GM10248 (cell line): ENCODE measurements at regions not wholly inside any gene's neighbourhood (a gene's known extent, or its start where the extent isn't known, plus 50 kb on each side); places are given as distances from the start of the nearest gene placed in this dataset.

Experiments
- CTCF ChIA-PET: fragments of 300-600 bp; sonication (Branson Sonifier 250); formaldehyde crosslinking; extraction: SDS; loops from one replicate; lab custom pipeline; 2021; ENCODE audit warnings: antibody characterized with exemption; lab: Yijun Ruan, JAX
- POLR2A ChIA-PET: fragments of 350-650 bp; sonication (Branson Sonifier 250); formaldehyde crosslinking; extraction: SDS; loops from one replicate; lab custom pipeline; 2020; ENCODE audit warnings: antibody characterized with exemption; lab: Yijun Ruan, JAX
- DNase-seq: peaks from one replicate; pipeline ENCODE4 v3.0.0; 2012; ENCODE audit errors: extremely low spot score
- TF ChIP-seq, protein P1 (sequence below): IDR thresholded peaks from 2 replicates; pipeline ENCODE4 v1.5.1; 2012; ENCODE audit warnings: mild to moderate bottlenecking, low read depth; ENCODE audit errors: extremely low read depth, missing control alignments, control extremely low read depth

DNA sequence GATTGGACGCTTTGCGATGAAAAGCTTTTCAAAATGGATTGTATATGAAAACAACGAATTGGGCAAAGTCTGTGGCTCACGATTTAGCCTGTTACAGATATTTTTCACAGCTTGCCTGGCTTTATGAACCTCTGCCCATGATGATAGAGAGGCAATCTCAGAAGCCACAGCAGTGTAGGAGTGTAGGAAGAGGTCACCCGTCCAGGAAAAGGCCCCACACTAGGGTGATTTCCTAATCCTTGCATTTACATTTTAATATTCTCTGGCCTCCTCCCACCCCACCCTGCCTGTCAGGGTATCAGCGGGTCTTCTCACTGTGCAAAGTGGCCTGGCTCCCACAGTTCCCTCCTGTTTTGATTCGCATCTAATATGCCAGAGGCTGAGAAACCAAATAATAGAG lies 81.8 kb upstream of the FOXN3 start:
- DNase-seq: no peak
- CTCF ChIA-PET: interaction anchor here (1.2 kb wide), 1 partner anchor 18 kb away, joined by 3 read pairs; no protein-coding TSS in a partner anchor
- POLR2A ChIA-PET: no interaction called here
- TF ChIP-seq, protein P1, sequence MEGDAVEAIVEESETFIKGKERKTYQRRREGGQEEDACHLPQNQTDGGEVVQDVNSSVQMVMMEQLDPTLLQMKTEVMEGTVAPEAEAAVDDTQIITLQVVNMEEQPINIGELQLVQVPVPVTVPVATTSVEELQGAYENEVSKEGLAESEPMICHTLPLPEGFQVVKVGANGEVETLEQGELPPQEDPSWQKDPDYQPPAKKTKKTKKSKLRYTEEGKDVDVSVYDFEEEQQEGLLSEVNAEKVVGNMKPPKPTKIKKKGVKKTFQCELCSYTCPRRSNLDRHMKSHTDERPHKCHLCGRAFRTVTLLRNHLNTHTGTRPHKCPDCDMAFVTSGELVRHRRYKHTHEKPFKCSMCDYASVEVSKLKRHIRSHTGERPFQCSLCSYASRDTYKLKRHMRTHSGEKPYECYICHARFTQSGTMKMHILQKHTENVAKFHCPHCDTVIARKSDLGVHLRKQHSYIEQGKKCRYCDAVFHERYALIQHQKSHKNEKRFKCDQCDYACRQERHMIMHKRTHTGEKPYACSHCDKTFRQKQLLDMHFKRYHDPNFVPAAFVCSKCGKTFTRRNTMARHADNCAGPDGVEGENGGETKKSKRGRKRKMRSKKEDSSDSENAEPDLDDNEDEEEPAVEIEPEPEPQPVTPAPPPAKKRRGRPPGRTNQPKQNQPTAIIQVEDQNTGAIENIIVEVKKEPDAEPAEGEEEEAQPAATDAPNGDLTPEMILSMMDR: no peak

DNA sequence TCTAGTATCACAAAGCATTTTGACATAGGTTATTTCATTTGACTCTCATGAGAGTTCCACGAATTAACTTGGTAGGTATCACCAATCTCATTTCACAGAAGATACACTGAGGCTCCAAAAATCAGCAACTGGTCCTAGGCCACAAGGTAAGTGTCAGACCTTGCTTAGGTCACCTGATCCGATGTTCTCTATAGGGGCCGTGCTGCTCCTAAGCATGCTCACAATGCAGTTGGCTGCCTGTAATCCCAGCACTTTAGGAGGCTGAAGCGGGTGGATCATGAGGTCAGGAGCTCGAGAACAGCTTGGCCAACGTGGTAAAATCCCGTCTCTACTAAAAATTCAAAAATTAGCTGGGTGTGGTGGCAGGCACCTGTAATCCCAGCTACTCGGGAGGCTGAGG lies 78.7 kb upstream of the FOXN3 start:
- DNase-seq: no peak
- TF ChIP-seq, protein P1: no peak

DNA sequence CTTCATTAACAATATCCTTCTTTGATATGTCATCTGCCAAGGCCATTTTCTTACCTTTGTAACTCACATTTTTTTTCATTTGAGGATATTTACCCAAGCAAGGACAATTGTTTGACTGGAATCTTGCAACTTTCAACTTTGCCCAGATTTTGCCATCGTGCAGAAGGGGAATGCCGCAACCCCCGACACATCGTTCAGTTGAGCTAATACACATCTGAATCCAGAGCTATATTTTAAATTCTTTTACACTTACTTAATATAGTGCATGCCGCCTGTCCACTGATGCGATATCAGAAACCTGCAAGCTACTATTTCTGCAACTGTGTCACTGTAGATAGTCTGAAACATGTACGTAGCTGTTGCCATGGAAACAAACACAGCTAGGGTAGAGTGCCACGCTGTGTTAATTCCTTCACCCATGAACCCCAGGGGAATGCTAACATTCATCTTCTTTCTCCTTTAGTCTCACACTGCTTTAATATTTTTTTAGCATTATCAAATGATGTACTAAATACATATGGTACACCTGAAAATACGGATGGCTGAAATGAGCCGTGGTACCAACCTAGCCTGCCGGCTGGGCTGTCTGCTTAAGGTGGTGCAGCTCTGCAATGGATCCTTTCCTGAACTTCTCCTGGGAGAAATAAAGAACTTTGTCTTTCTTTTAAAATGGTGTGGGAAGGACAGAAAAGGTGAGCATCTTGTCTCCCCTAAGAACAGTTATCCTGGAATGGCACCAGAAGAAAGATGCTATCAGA lies 77.0 kb upstream of the FOXN3 start:
- ChIA-PET POLR2A (no interaction called here), CTCF (interaction anchor here (0.7 to 2.9 kb wide), 7 partner anchors 10 to 459 kb away, joined by 3 to 9 read pairs (median 4); no protein-coding TSS in a partner anchor)
- DNase-seq: peak; percentile 57
- TF ChIP-seq, protein P1: no peak

More for the DNA sequence above, 78.7 kb upstream of the FOXN3 start:
- ChIA-PET CTCF (no interaction called here), POLR2A (no interaction called here)

DNA sequence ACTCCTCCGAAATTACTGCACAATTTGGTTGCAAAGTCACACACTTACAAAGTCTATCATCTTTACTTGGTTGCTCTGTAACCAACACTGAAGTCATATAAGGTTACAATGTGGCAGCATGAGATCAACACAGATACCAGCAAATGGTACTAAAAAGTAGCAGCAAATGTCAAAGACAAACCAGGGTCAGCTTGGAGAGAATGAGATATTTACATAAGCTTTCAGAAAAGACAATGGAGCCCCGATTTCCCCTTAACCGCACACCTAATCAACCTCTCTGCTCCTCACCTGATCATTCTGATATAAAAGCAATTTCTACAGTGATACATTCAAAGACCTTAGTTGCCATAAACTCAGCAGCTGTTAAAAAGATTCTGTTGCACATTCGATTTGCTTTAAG lies 76.4 kb upstream of the FOXN3 start:
- CTCF ChIA-PET: interaction anchor here (0.7 to 2.9 kb wide), 7 partner anchors 9 to 459 kb away, joined by 3 to 9 read pairs (median 4); no protein-coding TSS in a partner anchor

DNA sequence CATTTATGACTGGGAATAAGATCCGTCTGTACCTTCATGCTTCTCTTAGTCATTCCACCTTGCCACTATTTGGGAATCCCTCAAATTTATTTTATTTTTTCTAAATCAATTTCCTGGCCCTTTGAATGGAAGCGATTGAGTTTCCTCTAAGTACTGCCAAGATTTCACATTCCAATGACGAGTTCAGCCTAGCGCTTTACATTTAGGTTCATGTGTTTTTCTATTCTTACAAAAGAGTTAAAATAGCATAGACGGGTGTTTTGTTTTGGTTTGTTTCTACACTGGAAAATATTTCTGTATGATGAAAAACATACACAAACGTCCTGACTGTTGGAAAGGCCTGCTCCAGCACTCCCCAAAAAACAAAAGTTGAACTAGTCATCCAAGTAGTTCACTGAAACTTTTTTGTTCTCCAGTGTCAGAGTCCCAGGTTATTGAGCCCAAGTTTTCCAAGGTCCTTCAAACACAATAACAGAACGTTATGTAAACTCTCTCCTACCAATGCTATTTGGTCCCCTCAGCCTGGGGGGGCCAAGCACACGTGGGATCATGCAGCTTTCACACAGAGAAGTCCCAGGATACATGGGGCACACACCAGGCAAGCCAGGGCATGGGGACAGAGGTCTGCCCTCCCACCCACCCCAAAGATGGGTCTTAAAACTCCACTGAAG lies 74.8 kb upstream of the FOXN3 start:
- DNase-seq: no peak
- POLR2A ChIA-PET: no interaction called here
- CTCF ChIA-PET: interaction anchor here (2.9 kb wide), 1 partner anchor 13 kb away, joined by 8 read pairs; no protein-coding TSS in a partner anchor
- TF ChIP-seq, protein P1: no peak

More for the DNA sequence above, 76.4 kb upstream of the FOXN3 start:
- TF ChIP-seq, protein P1: no peak
- POLR2A ChIA-PET: no interaction called here
- no peak for DNase-seq

DNA sequence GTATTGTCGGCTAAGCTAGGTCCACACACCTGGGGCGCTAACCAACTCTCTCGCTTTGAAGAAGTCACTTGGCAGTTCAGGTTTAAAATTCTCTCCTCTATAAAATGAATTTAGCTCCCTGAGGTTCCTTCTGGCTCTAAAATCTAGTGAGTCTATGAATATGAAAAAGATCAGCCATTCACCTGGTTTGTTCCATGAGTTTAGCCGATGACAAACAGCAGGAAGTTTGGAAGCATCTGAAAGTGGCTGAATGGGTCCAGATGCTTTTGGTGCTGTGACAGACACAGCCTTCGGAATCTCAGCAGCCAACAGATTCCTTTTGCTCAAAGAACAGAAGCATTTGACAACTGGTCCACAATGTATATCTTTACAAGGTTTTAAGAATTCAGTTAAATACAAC lies 73.4 kb upstream of the FOXN3 start:
- DNase-seq: no peak
- CTCF ChIA-PET: interaction anchor here (1.3 to 1.7 kb wide), 3 partner anchors 11 to 20 kb away, joined by 3 to 4 read pairs (median 3); no protein-coding TSS in a partner anchor
- TF ChIP-seq, protein P1: no peak
- POLR2A ChIA-PET: no interaction called here
